Smooth muscle cell (in vitro differentiated cells): ENCODE measurements at regions not wholly inside any gene's neighbourhood (a gene's known extent, or its start where the extent isn't known, plus 50 kb on each side); places are given as distances from the start of the nearest gene placed in this dataset.

Experiments used
- DNase-seq: peaks from one replicate; lab custom pipeline; 2025; ENCODE audit not compliant: unreplicated experiment; lab: John Stamatoyannopoulos, UW
- H2AFZ ChIP-seq: fragments of 200-600 bp; sonication (generic); 2 replicates; pipeline ENCODE4 v1.6.0; 2016; ENCODE audit warnings: antibody characterized with exemption, low read depth, mild to moderate bottlenecking
- H3F3A ChIP-seq: fragments of 200-600 bp; sonication (generic); 2 replicates; pipeline ENCODE4 v1.6.0; 2017; ENCODE audit warnings: antibody characterized with exemption, low read depth
- H3K27ac ChIP-seq: fragments of 200-600 bp; sonication (generic); 2 replicates; pipeline ENCODE4 v1.5.1; 2016; ENCODE audit warnings: low read depth, mild to moderate bottlenecking
- H3K27me3 ChIP-seq: fragments of 200-600 bp; sonication (generic); 2 replicates; pipeline ENCODE4 v1.6.1; 2016; ENCODE audit warnings: low read depth, mild to moderate bottlenecking
- H3K36me3 ChIP-seq: fragments of 200-600 bp; sonication (generic); 2 replicates; pipeline ENCODE4 v1.5.1; 2016; ENCODE audit warnings: low read depth
- H3K4me1 ChIP-seq: fragments of 200-600 bp; sonication (generic); 2 replicates; pipeline ENCODE4 v1.5.1; 2016; ENCODE audit warnings: low read depth
- H3K4me2 ChIP-seq: fragments of 200-600 bp; sonication (generic); 2 replicates; pipeline ENCODE4 v1.6.0; 2016; ENCODE audit warnings: mild to moderate bottlenecking
- H3K4me3 ChIP-seq: fragments of 200-600 bp; sonication (generic); 2 replicates; pipeline ENCODE4 v1.5.1; 2016; ENCODE audit warnings: mild to moderate bottlenecking
- H3K79me2 ChIP-seq: fragments of 200-600 bp; sonication (generic); 2 replicates; pipeline ENCODE4 v1.6.0; 2016; ENCODE audit warnings: low read depth, mild to moderate bottlenecking
- H3K9ac ChIP-seq: fragments of 200-600 bp; sonication (generic); 2 replicates; pipeline ENCODE4 v1.6.0; 2016; ENCODE audit warnings: low read depth
- H3K9me3 ChIP-seq: fragments of 200-600 bp; sonication (generic); replicated peaks from 2 replicates; pipeline ENCODE4 v1.5.1; 2016; ENCODE audit warnings: low read depth
- H4K20me1 ChIP-seq: fragments of 200-600 bp; sonication (generic); 2 replicates; pipeline ENCODE4 v1.6.0; 2016; ENCODE audit warnings: low read depth
- CTCF ChIP-seq: fragments of 200-600 bp; sonication (generic); IDR thresholded peaks from 2 replicates; pipeline ENCODE4 v1.5.1; 2017; ENCODE audit warnings: borderline replicate concordance, mild to moderate bottlenecking, antibody characterized with exemption; ENCODE audit not compliant: insufficient read depth, poor library complexity, severe bottlenecking
- WGBS: methylation state at CpG from one replicate; pipeline ENCODE4 v1.1.7; 2016; ENCODE audit warnings: low lambda C conversion rate; 5-methylcytosine and 5-hydroxymethylcytosine counted together

- H3K27me3 ChIP-seq = no peaks in the 10 kb centered on the region
Measured at GRCh38 chr15:37362414-37362813, 262.1 kb upstream of the MEIS2 start.

GRCh38 chr15:37368961-37369360, 268.6 kb upstream of the MEIS2 start:
- Histone ChIP-seq H3K4me1 (no peaks in the 10 kb centered on the region), H3K4me3 (no peak overlapping the region), H2AFZ (no peak overlapping the region), H4K20me1 (no peaks in the 10 kb centered on the region), H3K9ac (no peak overlapping the region), H3K4me2 (no peak overlapping the region), H3F3A (no peaks in the 10 kb centered on the region), H3K36me3 (no peaks in the 10 kb centered on the region), H3K79me2 (no peaks in the 10 kb centered on the region), H3K27ac (no peak overlapping the region), H3K27me3 (no peaks in the 10 kb centered on the region), H3K9me3 (no peaks in the 10 kb centered on the region)
- WGBS = 81% methylated on average over 4 of the region's 4 CpGs
- no peak for DNase-seq
- no peak for TF ChIP-seq CTCF

More at GRCh38 chr15:37362414-37362813, 262.1 kb upstream of the MEIS2 start:
- H2AFZ ChIP-seq = no peak overlapping the region
- WGBS = 89% methylated on average over 3 of the region's 3 CpGs
- no peaks in the 10 kb centered on the region for H3F3A ChIP-seq
- H3K4me2 ChIP-seq = no peak overlapping the region
- no peak overlapping the region for H3K9ac ChIP-seq
- H3K36me3 ChIP-seq = no peaks in the 10 kb centered on the region
- no peak for DNase-seq
- no peaks in the 10 kb centered on the region for H3K9me3 ChIP-seq
- peaks cover 8% of the 10 kb centered on the region for H3K4me1 ChIP-seq
- no peaks in the 10 kb centered on the region for H4K20me1 ChIP-seq
- no peak overlapping the region for H3K27ac ChIP-seq
- no peaks in the 10 kb centered on the region for H3K79me2 ChIP-seq
- no peak for TF ChIP-seq CTCF
- no peak overlapping the region for H3K4me3 ChIP-seq

- H3K27ac ChIP-seq = no peak overlapping the region
- H3K9ac ChIP-seq = no peak overlapping the region
- H3K4me2 ChIP-seq = no peak overlapping the region
- no peak for TF ChIP-seq CTCF
- no peak for DNase-seq
- no peak overlapping the region for H2AFZ ChIP-seq
- no peaks in the 10 kb centered on the region for H4K20me1 ChIP-seq
- H3K4me3 ChIP-seq = no peak overlapping the region
- H3K36me3 ChIP-seq = no peaks in the 10 kb centered on the region
- WGBS = 62% methylated on average over 2 of the region's 2 CpGs
- no peaks in the 10 kb centered on the region for H3K9me3 ChIP-seq
- H3K79me2 ChIP-seq = no peaks in the 10 kb centered on the region
- H3F3A ChIP-seq = no peaks in the 10 kb centered on the region
- no peaks in the 10 kb centered on the region for H3K27me3 ChIP-seq
- no peaks in the 10 kb centered on the region for H3K4me1 ChIP-seq
Measured at GRCh38 chr15:37370941-37371340, 270.6 kb upstream of the MEIS2 start.

GRCh38 chr15:37372064-37372463, 271.7 kb upstream of the MEIS2 start:
- TF ChIP-seq CTCF = no peak
- Histone ChIP-seq H3K4me2 (no peak overlapping the region), H3K4me3 (no peak overlapping the region), H3K79me2 (no peaks in the 10 kb centered on the region), H3K9me3 (no peaks in the 10 kb centered on the region), H3K36me3 (no peaks in the 10 kb centered on the region), H3K9ac (no peak overlapping the region), H2AFZ (no peak overlapping the region), H4K20me1 (no peaks in the 10 kb centered on the region), H3K4me1 (no peaks in the 10 kb centered on the region), H3K27me3 (peaks cover 4% of the 10 kb centered on the region), H3F3A (no peaks in the 10 kb centered on the region), H3K27ac (no peak overlapping the region)
- 46% methylated on average over 6 of the region's 6 CpGs for WGBS
- DNase-seq = no peak
